Right lobe of liver (tissue), 4 donors: ENCODE measurements at regions not wholly inside any gene's neighbourhood (a gene's known extent, or its start where the extent isn't known, plus 50 kb on each side); places are given as distances from the start of the nearest gene placed in this dataset.

ENCODE experiments used
- POLR2A ChIP-seq: fragments of 450-650 bp; IDR thresholded peaks from one replicate; pipeline ENCODE4 v1.6.1; 2017; ENCODE audit warnings: antibody characterized with exemption, mild to moderate bottlenecking
- TF ChIP-seq, protein P1 (sequence below), 4 donors: fragments of 200-600 bp in 3 of 4; fragments of 450-650 bp in 1 of 4; IDR thresholded peaks; one replicate each; pipeline versions ENCODE4 v1.5.1 to v1.8.0; 2016 to 2022; ENCODE audit warnings: antibody characterized with exemption in 4 of 4, mild to moderate bottlenecking in 2 of 4
- donor health status: DM: no; HTN: no; CAD: no.
- donor health status: DM: no; HTN: no; CAD: no.
- donor health status: DM: no; HTN: yes; CAD: no.

DNA sequence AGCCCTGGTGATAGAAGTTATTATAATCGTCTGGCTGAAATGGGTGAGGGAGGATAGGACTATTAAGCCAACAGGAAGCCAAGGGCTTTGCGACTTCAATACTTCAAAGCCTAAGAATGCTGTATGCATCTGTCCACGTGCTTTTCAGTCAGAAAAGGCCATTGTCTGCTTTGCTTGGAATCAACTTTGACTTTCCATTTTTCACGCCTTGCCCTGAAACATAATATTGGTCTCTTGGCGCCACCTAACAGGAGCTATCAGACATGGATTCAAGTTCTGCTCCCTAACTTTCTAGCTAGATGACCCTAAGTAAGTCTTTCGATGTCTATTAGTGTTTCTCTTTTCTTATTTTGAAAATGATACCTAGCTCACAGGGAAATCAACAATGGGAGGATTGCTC lies 572.6 kb downstream of the TLR4 start:
- TF ChIP-seq, protein P1, sequence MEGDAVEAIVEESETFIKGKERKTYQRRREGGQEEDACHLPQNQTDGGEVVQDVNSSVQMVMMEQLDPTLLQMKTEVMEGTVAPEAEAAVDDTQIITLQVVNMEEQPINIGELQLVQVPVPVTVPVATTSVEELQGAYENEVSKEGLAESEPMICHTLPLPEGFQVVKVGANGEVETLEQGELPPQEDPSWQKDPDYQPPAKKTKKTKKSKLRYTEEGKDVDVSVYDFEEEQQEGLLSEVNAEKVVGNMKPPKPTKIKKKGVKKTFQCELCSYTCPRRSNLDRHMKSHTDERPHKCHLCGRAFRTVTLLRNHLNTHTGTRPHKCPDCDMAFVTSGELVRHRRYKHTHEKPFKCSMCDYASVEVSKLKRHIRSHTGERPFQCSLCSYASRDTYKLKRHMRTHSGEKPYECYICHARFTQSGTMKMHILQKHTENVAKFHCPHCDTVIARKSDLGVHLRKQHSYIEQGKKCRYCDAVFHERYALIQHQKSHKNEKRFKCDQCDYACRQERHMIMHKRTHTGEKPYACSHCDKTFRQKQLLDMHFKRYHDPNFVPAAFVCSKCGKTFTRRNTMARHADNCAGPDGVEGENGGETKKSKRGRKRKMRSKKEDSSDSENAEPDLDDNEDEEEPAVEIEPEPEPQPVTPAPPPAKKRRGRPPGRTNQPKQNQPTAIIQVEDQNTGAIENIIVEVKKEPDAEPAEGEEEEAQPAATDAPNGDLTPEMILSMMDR (IDR thresholded peaks at IDR 0.05), result no peak
- no peak for TF ChIP-seq POLR2A
